ENCODE measurements at regions not wholly inside any gene's neighbourhood (a gene's known extent, or its start where the extent isn't known, plus 50 kb on each side); places are given as distances from the start of the nearest gene placed in this dataset.

GRCh38 chr6:165843568-165844113 is 180.6 kb upstream of the PDE10A start:
- no peak for DNase-seq (ENCODE audit: low read depth in 1 of 2, low spot score in 1 of 2)
- TF ChIP-seq GABPA (IDR thresholded peaks at IDR 0.05; ENCODE audit: low read depth) (no peak), REST (IDR thresholded peaks at IDR 0.05; ENCODE audit: insufficient replicate concordance, low read depth) (no peak), SPI1 (IDR thresholded peaks at IDR 0.05; ENCODE audit: borderline replicate concordance, low read depth) (no peak), POLR2AphosphoS5 (IDR thresholded peaks at IDR 0.05; ENCODE audit: low read depth) (no peak)
- TF ChIP-seq, protein P1, sequence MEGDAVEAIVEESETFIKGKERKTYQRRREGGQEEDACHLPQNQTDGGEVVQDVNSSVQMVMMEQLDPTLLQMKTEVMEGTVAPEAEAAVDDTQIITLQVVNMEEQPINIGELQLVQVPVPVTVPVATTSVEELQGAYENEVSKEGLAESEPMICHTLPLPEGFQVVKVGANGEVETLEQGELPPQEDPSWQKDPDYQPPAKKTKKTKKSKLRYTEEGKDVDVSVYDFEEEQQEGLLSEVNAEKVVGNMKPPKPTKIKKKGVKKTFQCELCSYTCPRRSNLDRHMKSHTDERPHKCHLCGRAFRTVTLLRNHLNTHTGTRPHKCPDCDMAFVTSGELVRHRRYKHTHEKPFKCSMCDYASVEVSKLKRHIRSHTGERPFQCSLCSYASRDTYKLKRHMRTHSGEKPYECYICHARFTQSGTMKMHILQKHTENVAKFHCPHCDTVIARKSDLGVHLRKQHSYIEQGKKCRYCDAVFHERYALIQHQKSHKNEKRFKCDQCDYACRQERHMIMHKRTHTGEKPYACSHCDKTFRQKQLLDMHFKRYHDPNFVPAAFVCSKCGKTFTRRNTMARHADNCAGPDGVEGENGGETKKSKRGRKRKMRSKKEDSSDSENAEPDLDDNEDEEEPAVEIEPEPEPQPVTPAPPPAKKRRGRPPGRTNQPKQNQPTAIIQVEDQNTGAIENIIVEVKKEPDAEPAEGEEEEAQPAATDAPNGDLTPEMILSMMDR (IDR thresholded peaks at IDR 0.05; ENCODE audit: insufficient read depth, low read length) = no peak
- Histone ChIP-seq H3K27ac (replicated peaks) (no peak overlapping the region), H3K4me3 (replicated peaks; ENCODE audit: insufficient read depth, low read length) (no peak overlapping the region), H3K27me3 (ENCODE audit: insufficient read depth, poor library complexity, severe bottlenecking) (peaks cover 27% of the 10 kb centered on the region)

- Histone ChIP-seq H3K4me3 (replicated peaks; ENCODE audit: insufficient read depth, low read length) (no peak overlapping the region), H3K27ac (replicated peaks) (no peak overlapping the region), H3K27me3 (ENCODE audit: insufficient read depth, poor library complexity, severe bottlenecking) (peaks cover 27% of the 10 kb centered on the region)
- no peak for DNase-seq (ENCODE audit: low read depth in 1 of 2, low spot score in 1 of 2)
- TF ChIP-seq SPI1 (IDR thresholded peaks at IDR 0.05; ENCODE audit: borderline replicate concordance, low read depth) = no peak
- no peak for TF ChIP-seq REST (IDR thresholded peaks at IDR 0.05; ENCODE audit: insufficient replicate concordance, low read depth)
- TF ChIP-seq, protein P1 (IDR thresholded peaks at IDR 0.05; ENCODE audit: insufficient read depth, low read length) = no peak
- TF ChIP-seq GABPA (IDR thresholded peaks at IDR 0.05; ENCODE audit: low read depth) = no peak
Observed at GRCh38 chr6:165843121-165843520, 180.1 kb upstream of the PDE10A start.

GRCh38 chr6:165842281-165842936 is 179.4 kb upstream of the PDE10A start:
- Histone ChIP-seq H3K27ac (replicated peaks) (no peak overlapping the region), H3K27me3 (ENCODE audit: insufficient read depth, poor library complexity, severe bottlenecking) (peaks cover 22% of the 10 kb centered on the region), H3K4me3 (replicated peaks; ENCODE audit: insufficient read depth, low read length) (no peak overlapping the region)
- no peak for DNase-seq (ENCODE audit: low read depth in 1 of 2, low spot score in 1 of 2)
- no peak for TF ChIP-seq REST (IDR thresholded peaks at IDR 0.05; ENCODE audit: insufficient replicate concordance, low read depth)
- no peak for TF ChIP-seq SPI1 (IDR thresholded peaks at IDR 0.05; ENCODE audit: borderline replicate concordance, low read depth)
- TF ChIP-seq, protein P1 (IDR thresholded peaks at IDR 0.05; ENCODE audit: insufficient read depth, low read length) = no peak
- no peak for TF ChIP-seq POLR2AphosphoS5 (IDR thresholded peaks at IDR 0.05; ENCODE audit: low read depth)
- TF ChIP-seq GABPA (IDR thresholded peaks at IDR 0.05; ENCODE audit: low read depth) = no peak

Measured in HL-60 (cell line).